Astrocyte of the spinal cord (primary cell): ENCODE measurements at regions not wholly inside any gene's neighbourhood (a gene's known extent, or its start where the extent isn't known, plus 50 kb on each side); places are given as distances from the start of the nearest gene placed in this dataset.

ENCODE experiments used
- DNase-seq: peaks from one replicate; pipeline ENCODE4 v3.0.0; 2011; ENCODE audit warnings: low read depth, low spot score
- H3K4me3 ChIP-seq: 2 replicates; pipeline ENCODE4 v1.5.1; 2011; ENCODE audit warnings: low read depth, mild to moderate bottlenecking, low read length, moderate library complexity
- CTCF ChIP-seq: IDR thresholded peaks from 2 replicates; pipeline ENCODE4 v1.5.1; 2012; ENCODE audit warnings: low read depth, mild to moderate bottlenecking, low read length, inconsistent platforms
- in situ Hi-C: cut with HindIII; loops from 2 replicates; pipeline ENCODE4 v1.10.0; 2017; ENCODE audit warnings: low sequenced_read_pairs

GRCh38 chr15:77734306-77734705 lies 101.6 kb upstream of the LINGO1 start:
- no peak overlapping the region for H3K4me3 ChIP-seq
- DNase-seq, result no peak
- TF ChIP-seq CTCF, result no peak
- in situ Hi-C loops, result no loop called here

DNA sequence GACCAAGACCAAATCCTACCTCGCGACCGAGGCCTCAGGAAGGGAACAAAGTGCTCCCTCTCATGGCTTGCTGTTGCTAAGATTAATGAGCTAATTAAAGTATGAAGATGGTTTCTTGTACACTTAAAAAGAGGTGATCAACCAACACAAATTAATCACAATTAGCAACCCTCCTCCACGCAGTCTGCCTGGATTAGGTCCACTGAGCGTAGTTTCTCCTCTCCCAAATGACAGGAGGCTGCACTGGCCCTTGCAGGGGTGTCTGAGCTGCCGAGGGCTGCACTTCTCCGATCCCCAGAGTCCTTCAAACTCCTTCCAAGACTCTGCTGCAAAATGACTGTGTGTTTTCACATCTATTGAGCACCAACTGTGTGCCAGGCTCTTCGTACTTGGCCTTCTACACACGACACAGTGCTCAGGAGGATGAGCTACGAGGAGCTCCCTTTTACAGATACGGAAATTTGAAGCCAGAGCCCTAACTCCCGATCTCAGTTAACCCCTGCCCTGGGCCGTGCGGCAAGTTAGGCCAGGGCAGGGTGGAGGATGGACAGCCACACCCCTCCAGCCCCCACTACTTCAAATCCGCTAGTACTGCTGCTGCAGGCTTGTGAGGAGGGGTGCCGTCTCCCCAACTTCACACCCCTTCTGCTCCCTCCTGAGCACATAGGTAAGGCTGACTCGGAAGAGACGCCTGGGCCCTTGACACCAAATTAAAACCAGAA lies 101.0 kb upstream of the LINGO1 start:
- DNase-seq, result no peak
- no peak for TF ChIP-seq CTCF
- no peak overlapping the region for H3K4me3 ChIP-seq
- in situ Hi-C loops, result no loop called here

DNA sequence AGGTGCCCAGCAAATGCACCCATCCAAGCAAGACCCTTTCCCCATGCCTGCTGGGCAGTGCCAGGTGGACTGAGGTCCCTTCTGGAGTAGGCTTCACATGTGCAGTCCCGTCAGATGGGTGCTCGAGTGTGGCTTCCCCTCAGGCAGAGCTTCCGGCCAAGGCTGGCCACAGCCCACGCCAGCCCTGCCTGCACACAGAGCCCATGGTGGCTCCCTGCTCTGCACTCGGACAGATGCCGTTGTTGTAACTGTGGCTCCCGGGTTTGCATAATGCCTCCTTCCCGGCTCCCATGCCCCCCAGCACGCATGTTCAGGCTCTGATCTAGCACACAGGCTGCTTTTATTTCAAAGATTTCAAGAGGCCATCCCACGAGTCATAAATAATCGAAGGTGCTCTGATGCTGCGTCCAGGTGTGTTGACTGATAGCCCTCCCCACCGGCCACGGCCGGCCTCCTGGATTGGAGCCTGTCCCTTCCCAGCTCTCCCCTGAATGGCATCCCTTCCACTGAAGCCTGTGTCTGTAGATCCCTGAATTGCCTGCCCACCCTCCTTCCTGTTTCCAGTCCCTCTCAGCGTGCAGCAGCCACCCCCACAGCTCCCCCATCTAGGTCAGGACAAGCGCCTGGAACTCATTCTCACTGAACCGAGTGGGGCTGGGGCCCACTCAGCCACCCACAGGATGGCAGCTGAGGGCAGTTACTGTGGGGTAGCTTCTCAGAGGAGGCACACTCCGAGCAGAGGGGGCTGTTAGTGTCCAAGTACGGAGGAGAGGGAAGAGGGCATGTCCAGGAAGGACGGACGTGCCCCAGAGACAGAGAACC lies 100.0 kb upstream of the LINGO1 start:
- in situ Hi-C loops, result no loop called here
- no peak for TF ChIP-seq CTCF
- no peak for DNase-seq
- no peak overlapping the region for H3K4me3 ChIP-seq

GRCh38 chr15:77731945-77732344 lies 99.2 kb upstream of the LINGO1 start:
- in situ Hi-C loops, result no loop called here
- DNase-seq, result no peak
- H3K4me3 ChIP-seq, result no peak overlapping the region
- TF ChIP-seq CTCF, result no peak

- no peak overlapping the region for H3K4me3 ChIP-seq
- no peak for DNase-seq
- in situ Hi-C loops, result no loop called here
- TF ChIP-seq CTCF, result no peak
Observed at GRCh38 chr15:77731067-77731466, 98.4 kb upstream of the LINGO1 start.

GRCh38 chr15:77727635-77728304 lies 95.1 kb upstream of the LINGO1 start:
- in situ Hi-C loops, result no loop called here

More at GRCh38 chr15:77727635-77728304, 95.1 kb upstream of the LINGO1 start:
- TF ChIP-seq CTCF, result no peak
- H3K4me3 ChIP-seq, result no peak overlapping the region
- no peak for DNase-seq
